ENCODE measurements at regions not wholly inside any gene's neighbourhood (a gene's known extent, or its start where the extent isn't known, plus 50 kb on each side); places are given as distances from the start of the nearest gene placed in this dataset.

DNA sequence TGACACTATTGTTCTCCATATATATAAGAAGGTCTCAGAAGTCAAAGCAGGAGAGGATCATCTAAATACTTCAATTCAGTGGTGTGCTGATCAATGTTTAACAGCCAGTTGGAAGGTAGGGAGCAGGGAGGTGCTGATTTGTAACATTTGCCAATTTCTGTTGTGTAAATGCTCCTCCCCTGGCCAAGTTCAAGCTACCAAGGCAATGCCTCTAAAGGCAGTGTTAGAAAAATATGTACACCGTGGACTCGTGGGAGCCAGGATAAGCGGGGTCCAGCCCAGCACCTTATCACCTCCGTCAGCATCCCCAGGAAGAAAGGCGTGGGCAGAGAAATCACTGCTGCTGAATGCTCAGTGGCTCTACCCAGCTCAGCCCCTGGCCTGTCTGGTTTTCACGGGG lies 75.3 kb upstream of the COX10 start:
- TF ChIP-seq CTCF (conservative IDR thresholded peaks at IDR 0.05; ENCODE audit: low read depth, low read length) (no peak), EZH2 (IDR thresholded peaks at IDR 0.05; ENCODE audit: borderline replicate concordance, low read depth, low read length, poor library complexity, severe bottlenecking) (no peak)

All from A673 (cell line).